IPS-18c (cell line): ENCODE measurements at regions not wholly inside any gene's neighbourhood (a gene's known extent, or its start where the extent isn't known, plus 50 kb on each side); places are given as distances from the start of the nearest gene placed in this dataset.

Experiments
- H3K4me3 ChIP-seq: 2 replicates; pipeline ENCODE4 v1.7.0; 2013; ENCODE audit warnings: low read depth, mild to moderate bottlenecking, low read length, moderate library complexity; ENCODE audit not compliant: insufficient read depth
- H3K9me3 ChIP-seq: one replicate; pipeline ENCODE4 v1.6.1; 2013; ENCODE audit warnings: mild to moderate bottlenecking, low read length, moderate library complexity; ENCODE audit not compliant: control insufficient read depth, insufficient read depth

DNA sequence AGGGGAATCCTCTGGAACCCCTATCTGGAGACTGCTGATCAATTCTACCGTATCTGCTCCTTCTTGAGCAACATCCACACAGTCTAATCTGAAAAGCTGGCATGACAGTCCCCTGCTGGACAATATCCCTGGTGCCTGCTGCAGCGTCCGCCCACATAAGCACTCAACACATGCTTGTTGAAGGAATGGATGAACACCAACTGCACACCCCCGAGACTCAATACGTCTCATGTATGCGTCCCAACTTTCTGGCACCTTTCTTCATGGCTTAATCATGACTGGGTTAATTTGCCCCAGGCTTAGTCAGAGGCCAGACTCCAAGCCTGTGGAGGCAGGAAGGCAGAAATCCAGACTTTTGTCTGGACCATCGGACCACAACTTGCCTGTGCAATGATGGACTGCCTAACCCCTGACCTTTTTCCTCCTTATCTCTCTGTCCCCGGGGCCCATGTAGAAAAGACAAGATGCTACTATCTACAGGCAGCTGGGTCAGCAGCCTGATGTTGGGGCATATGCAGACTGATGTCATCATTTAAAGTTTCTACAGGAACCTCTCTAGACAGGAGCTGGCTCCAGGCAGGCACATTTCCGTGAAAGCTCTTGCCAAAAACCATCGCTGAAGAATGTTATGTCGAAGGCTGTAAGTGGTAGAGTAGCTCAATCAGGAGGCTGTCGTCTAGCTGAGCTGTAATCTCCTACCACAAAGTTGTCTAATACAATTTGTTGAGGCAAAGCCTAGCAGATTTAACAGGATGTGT lies 114.1 kb upstream of the TPM1 start:
- H3K4me3 ChIP-seq = no peak overlapping the region
- no peaks in the 10 kb centered on the region for H3K9me3 ChIP-seq

DNA sequence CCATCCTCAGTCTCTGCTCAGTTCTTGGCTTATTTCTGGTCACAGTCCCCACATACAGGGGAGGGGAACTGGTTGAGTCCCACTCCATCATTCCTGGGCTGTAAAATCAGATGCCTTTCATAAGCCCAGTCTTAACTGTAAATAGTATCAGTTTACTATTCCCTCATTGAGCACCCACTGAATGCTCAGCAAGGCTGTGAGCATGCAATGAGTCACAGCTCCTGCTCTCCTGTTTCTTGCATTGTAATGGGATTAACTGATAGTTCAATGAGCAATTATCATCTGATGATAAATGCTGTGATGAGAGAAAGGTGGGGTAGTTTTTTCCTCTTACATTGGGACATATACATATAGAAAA lies 113.6 kb upstream of the TPM1 start:
- Histone ChIP-seq H3K9me3 (no peaks in the 10 kb centered on the region), H3K4me3 (no peak overlapping the region)

DNA sequence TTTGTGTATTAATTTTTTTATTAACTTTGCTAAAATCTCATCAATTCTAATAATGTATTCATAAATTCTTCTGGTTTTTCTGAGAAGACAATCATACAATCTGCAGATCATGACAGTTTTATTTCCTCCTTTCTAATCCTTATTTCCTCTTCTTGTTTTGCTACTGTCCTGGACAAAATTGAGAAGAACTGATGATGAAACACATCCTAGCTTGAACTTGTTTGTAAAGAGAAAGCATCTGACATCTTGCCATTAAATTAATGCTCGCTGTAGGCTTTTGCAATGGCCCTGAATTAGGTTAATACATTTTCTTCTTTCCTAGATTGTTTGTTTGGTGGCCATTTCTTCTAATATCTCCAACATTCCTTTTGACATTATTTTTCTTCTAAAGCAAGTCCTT lies 110.9 kb upstream of the TPM1 start:
- Histone ChIP-seq H3K4me3 (no peak overlapping the region), H3K9me3 (no peaks in the 10 kb centered on the region)

DNA sequence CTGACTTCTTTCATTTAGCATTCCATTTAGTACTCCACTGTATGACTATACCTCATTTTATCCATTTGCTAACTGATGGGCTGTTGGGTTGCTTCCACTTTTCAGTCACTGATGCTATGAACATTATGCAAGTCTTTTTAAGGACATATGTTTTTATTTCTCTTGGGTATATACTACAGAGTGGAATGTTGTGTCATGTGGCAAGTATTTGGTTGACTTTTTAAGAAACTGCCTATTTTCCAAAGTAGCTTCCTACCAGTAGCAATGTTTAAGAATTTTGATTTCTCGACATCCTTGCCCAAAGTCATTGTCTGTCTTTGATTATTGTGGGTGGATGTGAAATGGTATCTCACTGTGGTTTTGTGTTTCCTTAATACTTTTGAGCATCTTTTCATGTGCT lies 110.1 kb upstream of the TPM1 start:
- Histone ChIP-seq H3K9me3 (no peaks in the 10 kb centered on the region), H3K4me3 (no peak overlapping the region)

DNA sequence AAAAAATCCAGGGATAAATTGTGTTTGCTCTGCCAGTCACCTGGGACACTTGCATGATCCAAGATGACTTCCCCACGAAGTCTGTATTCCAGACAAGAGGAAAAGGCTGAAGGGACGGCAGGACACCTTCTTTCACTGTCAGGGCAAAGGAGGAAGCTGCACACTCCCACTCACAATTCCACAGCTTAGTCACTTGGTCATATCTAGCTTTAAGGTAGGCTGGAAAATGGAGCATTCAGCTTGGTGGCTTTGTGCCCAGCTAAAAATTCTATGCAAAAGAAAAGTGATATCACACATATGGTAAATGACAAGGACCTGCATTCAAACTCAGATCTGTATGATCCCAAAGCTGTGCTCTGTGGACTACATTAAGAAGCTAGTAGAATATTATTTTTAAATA lies 109.2 kb upstream of the TPM1 start:
- H3K4me3 ChIP-seq = no peak overlapping the region

DNA sequence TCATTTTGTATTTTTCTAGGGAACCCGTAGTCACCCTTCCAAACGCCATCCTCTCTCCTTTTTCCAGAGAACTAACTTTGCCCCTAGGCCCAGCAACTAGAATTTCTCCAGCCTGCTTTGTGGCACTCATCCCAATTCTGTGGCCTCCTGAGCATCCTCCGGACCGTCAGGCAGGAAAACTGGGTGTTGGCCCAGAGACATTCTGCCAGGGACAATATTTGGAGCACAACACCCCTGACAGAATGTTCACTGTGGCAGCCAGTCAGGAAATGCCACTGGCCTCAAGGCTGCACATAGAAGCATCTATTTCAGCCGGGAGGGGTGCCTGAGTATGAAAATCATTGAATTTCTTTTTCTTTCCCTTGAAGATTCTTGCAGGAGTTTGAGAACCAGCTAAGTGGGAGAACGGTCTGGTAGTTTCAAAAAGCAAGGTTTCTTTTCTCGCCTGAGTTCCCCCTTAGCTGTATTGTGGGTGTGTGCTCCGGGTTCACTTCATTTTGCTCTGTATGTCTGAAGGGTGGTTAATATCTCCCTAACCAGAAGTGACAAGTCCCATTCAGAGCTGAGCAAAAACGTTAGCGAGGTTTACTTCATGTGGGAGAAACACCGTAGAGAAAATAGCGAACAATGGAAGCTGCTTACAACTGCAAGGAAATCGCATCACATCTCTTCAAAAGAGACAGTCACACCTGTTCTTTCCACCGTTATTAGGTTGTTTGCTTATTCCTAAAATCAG lies 108.1 kb upstream of the TPM1 start:
- no peaks in the 10 kb centered on the region for H3K9me3 ChIP-seq
- H3K4me3 ChIP-seq = no peak overlapping the region

More for the DNA sequence above, 109.2 kb upstream of the TPM1 start:
- H3K9me3 ChIP-seq = no peaks in the 10 kb centered on the region

DNA sequence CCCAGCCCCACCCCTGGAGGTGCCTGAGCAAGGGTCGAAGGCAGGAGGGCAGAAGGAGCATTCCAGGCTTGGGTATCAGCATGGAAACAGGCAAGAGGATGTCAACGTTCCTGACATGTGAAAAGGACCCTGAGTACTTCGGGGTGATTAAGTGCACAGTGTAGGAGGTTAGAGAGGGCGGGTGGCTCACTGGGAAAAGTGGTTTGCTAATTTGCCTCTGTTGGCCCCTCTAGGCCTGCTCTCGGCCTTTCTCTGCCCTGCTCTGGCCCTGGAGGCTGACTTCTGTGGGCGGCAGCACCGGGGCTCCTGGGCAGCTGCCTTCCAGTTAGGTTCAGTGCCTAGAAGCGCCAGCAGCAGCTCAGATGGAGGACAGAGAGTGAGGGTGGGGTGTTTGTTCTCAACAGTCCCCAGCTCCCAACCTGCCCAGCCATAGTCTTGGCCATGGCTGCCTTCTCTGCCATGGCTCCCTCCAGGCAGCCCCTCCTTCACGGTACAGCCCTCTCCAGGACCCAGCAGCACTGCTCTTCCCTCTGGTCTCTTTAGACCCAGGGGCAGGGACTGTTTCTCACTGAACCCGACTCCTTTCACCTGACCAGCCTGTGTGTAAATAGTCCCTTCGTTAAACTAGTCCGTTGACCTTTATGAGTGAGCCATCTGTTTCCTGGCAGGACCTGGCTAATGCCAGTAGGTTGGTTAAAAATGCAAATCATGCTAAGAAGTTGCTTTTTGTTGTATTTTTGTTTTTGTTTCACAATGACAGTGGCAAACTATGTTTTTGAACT lies 107.1 kb upstream of the TPM1 start:
- Histone ChIP-seq H3K4me3 (no peak overlapping the region), H3K9me3 (no peaks in the 10 kb centered on the region)

DNA sequence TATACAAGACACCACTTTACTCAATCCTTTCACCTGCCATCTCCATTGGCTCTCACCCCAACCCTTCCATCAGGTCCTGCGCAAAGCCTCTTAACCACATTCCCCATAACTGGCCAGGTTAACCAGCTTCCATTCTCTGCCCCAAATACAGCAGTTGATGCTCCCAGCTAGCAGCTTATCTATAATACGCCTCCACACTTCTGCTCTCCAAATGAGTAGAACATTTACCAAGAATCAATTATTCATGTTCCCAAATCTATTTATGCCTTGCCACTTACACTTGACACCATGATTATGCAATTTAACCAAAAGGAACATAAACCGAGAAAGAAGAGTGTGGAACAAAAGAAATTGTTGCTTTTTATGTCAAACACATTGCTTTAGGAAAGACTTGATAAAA lies 103.7 kb upstream of the TPM1 start:
- Histone ChIP-seq H3K4me3 (no peak overlapping the region), H3K9me3 (no peaks in the 10 kb centered on the region)

DNA sequence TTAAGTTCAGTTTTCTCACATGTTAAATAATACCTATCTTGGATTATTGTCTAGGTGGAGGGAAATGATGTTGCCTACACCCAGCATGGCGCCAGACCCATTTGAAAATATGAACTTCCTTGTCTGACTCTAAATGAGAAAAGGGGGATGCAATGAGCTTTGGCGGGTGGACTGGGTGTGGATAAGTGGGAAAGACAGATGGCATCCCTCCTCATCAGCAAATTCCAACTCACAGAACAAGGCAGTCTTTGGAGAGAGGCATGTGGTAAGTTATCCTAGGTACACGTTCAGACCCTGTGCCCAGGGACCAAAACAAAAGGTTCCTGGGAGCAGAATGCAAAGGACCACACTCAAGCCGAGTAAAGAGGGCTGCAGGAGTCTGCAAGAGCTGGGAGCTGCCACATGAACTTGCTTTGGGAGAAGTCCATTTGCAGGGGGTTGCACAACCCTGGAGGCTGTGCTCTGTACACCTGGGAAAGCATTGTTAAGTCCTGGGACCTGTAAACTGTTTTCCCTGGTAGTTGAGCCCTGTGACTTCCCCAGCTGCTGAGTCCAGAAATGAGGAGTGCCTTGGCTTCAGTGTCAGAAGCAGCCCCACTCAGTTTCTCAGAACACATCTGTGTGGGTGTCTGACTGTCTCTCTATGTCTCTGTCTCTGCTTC lies 102.3 kb upstream of the TPM1 start:
- H3K4me3 ChIP-seq = no peak overlapping the region
- H3K9me3 ChIP-seq = no peaks in the 10 kb centered on the region

DNA sequence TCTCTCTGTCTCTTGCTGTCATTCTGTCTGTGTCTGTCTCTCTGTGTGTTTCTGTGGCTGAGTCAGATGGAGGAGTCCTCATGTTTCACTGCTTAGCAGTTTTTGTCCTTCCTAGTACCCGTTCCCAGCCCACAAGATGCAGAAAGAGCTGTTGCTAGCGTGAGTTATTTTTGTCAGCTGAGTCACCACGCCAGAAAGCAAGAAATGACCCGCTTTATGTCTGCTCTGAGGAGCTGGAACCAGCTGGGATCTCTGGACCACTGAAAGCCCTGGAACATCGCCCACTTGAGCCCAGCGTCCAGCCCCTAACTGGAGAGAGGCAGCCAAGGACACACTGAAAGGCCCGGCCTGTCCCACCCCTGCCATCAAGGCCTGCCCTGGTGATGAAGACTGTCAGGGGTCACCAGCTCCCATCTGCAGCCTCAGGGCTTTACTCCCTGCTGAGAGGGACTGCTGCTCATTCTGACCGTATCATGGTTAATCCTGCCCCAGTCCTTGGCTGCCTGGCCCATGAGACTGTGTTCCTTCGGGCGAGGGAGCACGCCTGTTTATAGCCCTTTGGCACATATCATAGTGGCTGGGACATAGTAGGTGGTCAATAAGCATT lies 101.7 kb upstream of the TPM1 start:
- Histone ChIP-seq H3K4me3 (no peak overlapping the region), H3K9me3 (no peaks in the 10 kb centered on the region)

DNA sequence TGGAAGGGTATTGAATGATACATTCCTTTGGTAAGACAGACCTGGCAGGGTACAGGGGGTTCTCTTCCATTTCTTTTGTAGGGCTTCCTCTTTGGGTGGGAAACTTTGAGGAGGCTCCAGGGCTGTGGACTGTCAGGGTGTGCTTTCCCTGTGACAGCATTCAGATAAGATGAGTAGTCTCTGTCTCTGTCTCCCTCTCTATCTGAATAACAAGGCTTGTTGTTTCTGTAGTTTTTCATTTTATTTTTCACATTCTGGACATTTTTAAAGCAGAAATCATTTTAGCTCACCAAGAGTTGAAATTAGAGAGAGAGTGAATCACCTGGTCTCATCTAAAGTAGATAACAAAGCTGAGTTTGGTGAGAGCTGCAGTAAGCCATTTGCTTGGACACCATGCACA lies 100.8 kb upstream of the TPM1 start:
- Histone ChIP-seq H3K9me3 (no peaks in the 10 kb centered on the region), H3K4me3 (no peak overlapping the region)

DNA sequence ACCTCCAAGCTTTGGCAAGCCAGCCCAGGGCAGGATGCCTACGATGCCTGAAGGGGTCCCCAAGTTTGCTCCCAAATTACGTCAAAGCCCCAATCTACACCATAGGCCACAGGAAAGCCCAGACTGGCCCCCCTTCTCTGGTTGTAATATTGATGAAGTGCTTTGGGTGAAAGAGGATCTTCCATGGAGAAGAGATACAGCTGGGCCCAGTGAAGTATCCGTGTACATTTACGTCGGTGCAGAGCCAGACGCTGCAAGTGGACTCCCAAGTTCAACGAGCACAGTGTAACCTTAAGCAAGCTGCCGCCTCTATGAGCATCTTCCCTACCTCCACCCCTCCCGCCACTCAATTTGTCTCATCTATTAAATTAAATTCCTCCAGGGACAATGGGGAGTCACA lies 100.1 kb upstream of the TPM1 start:
- H3K9me3 ChIP-seq = no peaks in the 10 kb centered on the region
- no peak overlapping the region for H3K4me3 ChIP-seq

DNA sequence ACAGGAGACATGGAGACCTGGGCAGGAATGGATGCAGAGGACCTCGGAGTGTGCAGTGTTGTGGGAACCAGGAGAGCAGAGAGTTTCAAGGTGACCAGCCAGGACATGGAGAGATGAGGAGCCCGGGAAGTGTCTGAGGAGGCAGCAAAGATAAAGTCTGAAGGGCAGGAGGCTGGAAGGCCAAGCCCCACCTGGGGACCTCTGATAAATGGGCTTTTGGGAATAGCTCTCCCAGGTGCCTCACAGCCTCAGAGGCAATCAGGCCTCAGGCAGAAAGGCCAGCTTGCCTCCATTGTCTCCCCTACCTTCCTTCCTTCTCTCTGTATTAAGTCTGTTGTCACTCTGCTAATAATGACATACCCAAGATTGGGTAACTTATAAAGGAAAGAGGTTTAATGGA lies 97.5 kb upstream of the TPM1 start:
- H3K9me3 ChIP-seq = no peaks in the 10 kb centered on the region

DNA sequence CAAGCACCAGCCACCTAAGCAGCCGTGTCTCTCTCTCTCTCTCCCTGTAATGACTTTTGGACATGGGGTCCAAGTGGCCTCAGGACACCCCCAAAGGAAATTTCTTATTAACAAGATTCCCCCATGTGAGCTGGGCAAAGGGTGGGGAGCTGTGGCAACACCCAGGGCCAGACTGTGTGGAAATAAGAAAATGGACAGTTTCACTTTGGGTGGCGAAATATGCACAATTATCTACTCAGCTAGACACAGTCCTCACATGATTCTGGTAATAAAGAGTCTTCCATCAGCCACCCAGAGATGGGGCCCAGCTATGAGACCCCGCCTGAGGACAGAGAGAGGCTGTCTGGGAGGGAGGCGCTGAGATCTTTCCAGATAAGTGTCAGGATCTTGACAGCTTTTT lies 96.8 kb upstream of the TPM1 start:
- Histone ChIP-seq H3K9me3 (no peaks in the 10 kb centered on the region), H3K4me3 (no peak overlapping the region)

More for the DNA sequence above, 97.5 kb upstream of the TPM1 start:
- H3K4me3 ChIP-seq = no peak overlapping the region

DNA sequence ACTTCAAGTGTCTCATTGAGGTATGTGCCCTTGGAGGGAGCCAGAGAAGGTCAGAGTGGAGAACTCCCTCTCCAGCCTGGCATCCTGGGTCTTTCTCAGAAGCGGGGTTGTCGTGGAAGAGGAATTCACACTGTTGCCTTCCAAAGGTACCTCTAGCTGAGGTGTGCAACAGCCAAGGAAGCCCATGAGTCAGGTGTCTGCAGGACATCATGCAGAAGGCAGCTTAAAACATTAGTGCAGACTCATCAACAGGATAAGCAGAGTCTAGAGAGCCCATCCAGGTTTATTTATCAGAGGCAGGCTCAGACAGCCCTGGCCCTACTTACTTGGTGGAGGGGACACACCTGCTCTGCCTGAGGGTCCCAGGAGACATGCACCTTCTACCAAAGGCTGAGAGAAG lies 95.6 kb upstream of the TPM1 start:
- H3K4me3 ChIP-seq = no peak overlapping the region
- H3K9me3 ChIP-seq = no peaks in the 10 kb centered on the region

DNA sequence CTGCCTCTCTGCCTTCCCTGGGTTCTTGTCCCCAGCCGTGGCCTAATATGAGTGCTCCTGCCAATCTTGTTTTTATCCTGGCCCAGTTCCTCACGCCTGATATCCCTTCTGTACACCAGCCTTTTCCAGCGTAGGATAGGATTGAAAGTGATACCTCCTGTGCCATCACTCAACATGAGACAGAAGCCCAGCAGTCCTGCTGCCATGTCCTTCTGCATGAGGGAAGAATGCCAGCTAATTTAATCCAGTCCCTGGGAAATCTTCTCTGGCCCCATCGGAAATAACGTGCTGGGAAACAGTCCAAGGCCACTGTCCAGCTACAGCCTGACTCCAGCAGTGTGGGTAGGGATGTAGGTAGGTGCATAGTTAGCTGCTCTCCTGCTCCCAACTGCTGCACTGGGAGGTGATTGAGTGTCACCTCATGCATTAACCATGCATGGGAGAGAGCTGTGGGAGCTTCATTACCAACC lies 92.0 kb upstream of the TPM1 start:
- Histone ChIP-seq H3K4me3 (no peak overlapping the region), H3K9me3 (no peaks in the 10 kb centered on the region)

DNA sequence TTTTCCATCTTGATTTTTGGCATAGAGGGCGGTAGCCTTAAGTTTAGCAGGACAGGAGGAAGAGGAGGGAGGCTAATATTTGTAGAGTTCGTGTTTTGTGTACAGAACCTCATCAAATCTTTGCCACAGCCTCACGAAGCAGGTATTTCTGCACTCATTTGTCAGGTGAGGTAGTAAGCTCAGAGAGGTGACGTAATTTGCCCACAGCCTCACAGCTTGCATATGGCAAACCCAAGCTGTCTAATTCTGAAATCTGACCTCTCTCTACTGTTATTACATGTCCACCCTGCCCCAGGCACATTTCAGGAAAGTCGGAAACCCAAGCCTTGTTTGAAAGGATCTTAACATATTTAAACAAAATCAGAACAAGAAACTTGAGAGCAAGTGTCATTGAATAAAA lies 91.1 kb upstream of the TPM1 start:
- Histone ChIP-seq H3K4me3 (no peak overlapping the region), H3K9me3 (no peaks in the 10 kb centered on the region)
